ENCODE measurements at regions not wholly inside any gene's neighbourhood (a gene's known extent, or its start where the extent isn't known, plus 50 kb on each side); places are given as distances from the start of the nearest gene placed in this dataset.

DNA sequence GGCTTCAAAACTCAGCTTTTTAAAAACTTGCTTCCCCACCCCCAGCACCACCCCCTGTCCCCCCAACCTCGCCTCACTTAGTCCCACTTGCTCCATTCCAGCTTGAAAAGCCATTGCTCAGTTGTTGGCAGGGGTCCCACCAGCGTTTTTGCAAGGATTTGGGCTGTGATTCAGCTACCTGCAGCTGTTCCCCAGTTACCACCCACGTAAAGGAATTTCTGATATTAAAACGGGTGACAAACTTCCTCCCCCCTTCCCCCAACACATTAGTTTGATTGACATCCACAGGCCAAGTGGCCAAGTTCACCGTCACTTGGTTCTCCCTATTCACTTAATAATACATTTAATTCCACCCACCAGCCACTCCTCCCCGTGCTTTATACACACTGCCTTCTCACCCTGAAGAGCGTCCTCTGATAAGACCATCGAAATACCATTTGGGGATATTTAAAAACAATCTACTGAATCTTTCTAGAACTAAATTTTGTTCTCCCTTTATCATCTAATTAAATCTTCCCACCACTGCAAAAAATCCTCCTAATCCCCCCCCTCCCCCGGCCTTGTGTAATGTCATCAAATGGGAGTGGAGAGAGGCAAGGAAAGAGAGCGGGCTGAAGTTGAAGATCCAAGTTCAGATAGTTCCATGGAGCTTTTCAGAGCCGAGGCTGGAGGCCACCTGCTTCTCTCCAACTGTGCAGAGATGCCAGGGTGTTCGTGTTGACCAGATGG lies 55.1 kb downstream of the SOX9 start:
- no peaks in the 10 kb centered on the region for H3K27me3 Mint-ChIP-seq
- no peak overlapping the region for H3K4me3 Mint-ChIP-seq
- H3K4me1 Mint-ChIP-seq (ENCODE audit: low read depth): no peaks in the 10 kb centered on the region
- H3K36me3 Mint-ChIP-seq (ENCODE audit: low read depth): no peaks in the 10 kb centered on the region
- H3K9me3 Mint-ChIP-seq: no peaks in the 10 kb centered on the region
- no peak overlapping the region for H3K27ac Mint-ChIP-seq

- Mint-ChIP-seq H3K36me3 (ENCODE audit: low read depth) (no peaks in the 10 kb centered on the region), H3K4me3 (no peak overlapping the region), H3K4me1 (ENCODE audit: low read depth) (no peaks in the 10 kb centered on the region), H3K27me3 (no peaks in the 10 kb centered on the region), H3K27ac (no peak overlapping the region), H3K9me3 (peaks cover 5% of the 10 kb centered on the region)
These were observed 55.7 kb downstream of the SOX9 start for GRCh38 chr17:72176516-72176851.

GRCh38 chr17:72176951-72177660 lies 56.3 kb downstream of the SOX9 start:
- no peak overlapping the region for H3K4me3 Mint-ChIP-seq

DNA sequence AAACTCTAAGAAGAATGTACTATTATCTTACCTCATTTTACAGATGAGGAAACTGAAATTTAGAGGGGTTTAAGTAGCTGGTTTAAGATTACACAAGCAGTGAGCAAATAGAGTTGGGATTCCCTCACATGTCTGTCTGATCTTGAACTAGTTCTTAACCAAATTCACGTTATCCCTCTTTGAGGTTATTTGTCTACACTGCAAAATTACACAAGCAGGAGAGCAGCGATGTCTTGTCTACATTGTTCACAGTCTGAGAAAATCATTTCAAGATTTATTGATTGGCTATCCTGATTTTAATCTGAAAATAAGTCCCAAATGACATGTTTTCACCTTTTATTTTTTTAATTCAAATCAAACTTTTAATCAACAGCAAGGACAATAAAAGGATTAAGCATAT lies 56.9 kb downstream of the SOX9 start:
- H3K9me3 Mint-ChIP-seq: peaks cover 5% of the 10 kb centered on the region
- H3K36me3 Mint-ChIP-seq (ENCODE audit: low read depth): no peaks in the 10 kb centered on the region
- no peak overlapping the region for H3K27ac Mint-ChIP-seq
- no peaks in the 10 kb centered on the region for H3K27me3 Mint-ChIP-seq
- no peak overlapping the region for H3K4me3 Mint-ChIP-seq
- H3K4me1 Mint-ChIP-seq (ENCODE audit: low read depth): no peaks in the 10 kb centered on the region

More at GRCh38 chr17:72176951-72177660, 56.3 kb downstream of the SOX9 start:
- Mint-ChIP-seq H3K27me3 (no peaks in the 10 kb centered on the region), H3K27ac (no peak overlapping the region), H3K9me3 (peaks cover 5% of the 10 kb centered on the region), H3K4me1 (ENCODE audit: low read depth) (no peaks in the 10 kb centered on the region), H3K36me3 (ENCODE audit: low read depth) (no peaks in the 10 kb centered on the region)

GRCh38 chr17:72182371-72182873 lies 61.6 kb downstream of the SOX9 start:
- Mint-ChIP-seq H3K27ac (no peak overlapping the region), H3K4me1 (ENCODE audit: low read depth) (no peaks in the 10 kb centered on the region), H3K27me3 (no peaks in the 10 kb centered on the region), H3K4me3 (no peak overlapping the region), H3K9me3 (peaks cover 9% of the 10 kb centered on the region), H3K36me3 (ENCODE audit: low read depth) (no peaks in the 10 kb centered on the region)

DNA sequence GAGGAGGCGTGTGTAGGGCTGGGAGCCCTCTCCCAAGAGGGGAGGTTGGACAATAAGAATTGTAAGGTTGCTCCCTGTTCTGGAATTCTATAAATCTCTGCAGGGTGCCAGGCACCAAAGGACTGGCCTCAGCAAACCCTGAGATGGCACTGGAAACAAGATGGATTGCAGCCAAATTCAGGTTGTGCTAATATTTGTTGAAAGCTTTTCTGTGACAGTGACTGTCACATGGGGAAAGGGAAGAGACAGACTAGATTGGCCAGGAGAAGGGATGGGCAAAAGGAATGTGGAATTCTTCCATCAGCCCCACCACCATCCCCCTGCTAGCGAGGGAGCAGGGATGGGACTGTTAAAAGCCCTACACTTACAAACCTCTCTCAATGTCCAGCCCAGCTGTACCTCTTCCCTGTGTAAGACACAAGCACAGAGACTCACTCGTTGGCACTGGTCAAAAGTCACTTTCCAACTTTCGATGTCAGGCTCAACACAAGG lies 62.4 kb downstream of the SOX9 start:
- H3K27ac Mint-ChIP-seq: no peak overlapping the region
- H3K4me3 Mint-ChIP-seq: no peak overlapping the region
- no peaks in the 10 kb centered on the region for H3K36me3 Mint-ChIP-seq (ENCODE audit: low read depth)
- H3K27me3 Mint-ChIP-seq: no peaks in the 10 kb centered on the region
- H3K9me3 Mint-ChIP-seq: peaks cover 9% of the 10 kb centered on the region
- no peaks in the 10 kb centered on the region for H3K4me1 Mint-ChIP-seq (ENCODE audit: low read depth)

- Mint-ChIP-seq H3K36me3 (ENCODE audit: low read depth) (no peaks in the 10 kb centered on the region), H3K27ac (no peak overlapping the region), H3K4me1 (ENCODE audit: low read depth) (no peaks in the 10 kb centered on the region), H3K27me3 (no peaks in the 10 kb centered on the region), H3K4me3 (no peak overlapping the region), H3K9me3 (peaks cover 9% of the 10 kb centered on the region)
These were observed 64.0 kb downstream of the SOX9 start for GRCh38 chr17:72184805-72185204.

DNA sequence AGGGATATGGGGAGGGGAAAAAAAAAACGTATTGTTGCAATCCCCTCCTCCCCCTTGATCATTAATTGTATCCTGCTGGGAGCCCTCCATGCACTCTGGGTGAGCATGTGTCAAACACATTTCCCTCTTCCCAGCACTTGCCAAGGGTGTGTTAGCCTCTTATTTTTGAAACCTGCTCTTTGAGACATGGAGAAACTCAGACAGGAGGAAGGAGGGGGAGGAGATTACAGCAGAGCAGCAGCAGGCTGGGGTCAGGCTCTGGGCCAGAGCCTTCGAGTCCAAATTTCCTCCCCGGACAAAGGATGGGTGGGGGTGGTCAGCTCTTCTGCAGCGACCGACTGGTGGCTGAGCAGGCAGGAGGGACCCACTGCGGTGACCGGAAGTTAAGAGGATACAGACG lies 64.7 kb downstream of the SOX9 start:
- Mint-ChIP-seq H3K36me3 (ENCODE audit: low read depth) (no peaks in the 10 kb centered on the region), H3K4me3 (no peak overlapping the region), H3K9me3 (peaks cover 9% of the 10 kb centered on the region), H3K27me3 (no peaks in the 10 kb centered on the region), H3K27ac (no peak overlapping the region), H3K4me1 (ENCODE audit: low read depth) (no peaks in the 10 kb centered on the region)

DNA sequence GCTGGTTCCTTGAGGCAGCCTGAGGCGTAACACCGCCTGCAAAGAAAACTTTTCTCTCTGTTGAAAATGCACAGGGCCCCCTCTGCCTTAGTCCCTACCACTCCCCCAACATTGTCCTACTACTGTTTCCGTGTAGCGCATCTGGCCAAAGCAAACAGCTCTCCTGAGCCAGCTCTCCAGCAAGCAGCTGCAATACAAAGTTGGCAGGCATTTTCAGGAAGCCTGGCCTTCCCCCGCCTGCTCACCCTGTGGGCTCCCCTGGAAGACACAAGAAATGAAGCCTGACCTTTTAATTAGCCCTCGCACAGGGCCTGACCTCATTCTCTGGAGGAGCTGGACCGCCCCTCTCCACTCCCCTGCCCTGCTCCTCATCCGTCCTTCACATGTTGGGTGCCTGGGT lies 66.7 kb downstream of the SOX9 start:
- no peak overlapping the region for H3K4me3 Mint-ChIP-seq
- no peaks in the 10 kb centered on the region for H3K36me3 Mint-ChIP-seq (ENCODE audit: low read depth)
- H3K4me1 Mint-ChIP-seq (ENCODE audit: low read depth): no peaks in the 10 kb centered on the region
- no peaks in the 10 kb centered on the region for H3K27me3 Mint-ChIP-seq
- no peak overlapping the region for H3K27ac Mint-ChIP-seq
- peaks cover 4% of the 10 kb centered on the region for H3K9me3 Mint-ChIP-seq

- Mint-ChIP-seq H3K27me3 (no peaks in the 10 kb centered on the region), H3K4me1 (ENCODE audit: low read depth) (no peaks in the 10 kb centered on the region), H3K4me3 (no peak overlapping the region), H3K36me3 (ENCODE audit: low read depth) (no peaks in the 10 kb centered on the region), H3K9me3 (no peaks in the 10 kb centered on the region), H3K27ac (no peak overlapping the region)
These were observed 68.0 kb downstream of the SOX9 start for GRCh38 chr17:72188801-72189200.

- H3K9me3 Mint-ChIP-seq: no peaks in the 10 kb centered on the region
- H3K4me1 Mint-ChIP-seq (ENCODE audit: low read depth): no peaks in the 10 kb centered on the region
- H3K4me3 Mint-ChIP-seq: no peak overlapping the region
- H3K27ac Mint-ChIP-seq: no peak overlapping the region
- no peaks in the 10 kb centered on the region for H3K36me3 Mint-ChIP-seq (ENCODE audit: low read depth)
- H3K27me3 Mint-ChIP-seq: no peaks in the 10 kb centered on the region
These were observed 69.2 kb downstream of the SOX9 start for GRCh38 chr17:72189768-72190593.

DNA sequence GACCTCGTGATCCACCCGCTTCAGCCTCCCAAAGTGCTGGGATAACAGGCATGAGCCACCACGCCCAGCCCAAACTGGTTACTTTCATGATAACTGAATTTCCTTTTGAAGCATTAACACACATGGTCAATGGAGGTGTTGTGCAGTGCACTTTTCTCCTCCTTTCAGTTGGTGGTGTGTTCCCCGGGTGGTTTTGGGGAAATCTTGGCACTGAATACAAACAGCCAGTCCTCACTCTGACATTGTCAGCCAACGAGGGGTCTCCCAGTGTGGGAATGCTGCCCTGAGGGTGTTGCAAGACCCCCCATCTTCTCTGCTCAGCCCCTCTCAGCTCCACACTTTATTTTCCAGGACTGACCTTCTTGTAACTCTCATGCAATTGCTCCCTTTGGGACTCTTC lies 70.5 kb downstream of the SOX9 start:
- no peak overlapping the region for H3K4me3 Mint-ChIP-seq
- no peak overlapping the region for H3K27ac Mint-ChIP-seq
- no peaks in the 10 kb centered on the region for H3K27me3 Mint-ChIP-seq
- peaks cover 4% of the 10 kb centered on the region for H3K9me3 Mint-ChIP-seq
- H3K36me3 Mint-ChIP-seq (ENCODE audit: low read depth): no peaks in the 10 kb centered on the region
- no peaks in the 10 kb centered on the region for H3K4me1 Mint-ChIP-seq (ENCODE audit: low read depth)

- H3K4me1 Mint-ChIP-seq (ENCODE audit: low read depth): no peaks in the 10 kb centered on the region
- no peak overlapping the region for H3K27ac Mint-ChIP-seq
- no peaks in the 10 kb centered on the region for H3K27me3 Mint-ChIP-seq
- no peaks in the 10 kb centered on the region for H3K36me3 Mint-ChIP-seq (ENCODE audit: low read depth)
- H3K9me3 Mint-ChIP-seq: peaks cover 9% of the 10 kb centered on the region
- H3K4me3 Mint-ChIP-seq: no peak overlapping the region
These were observed 71.3 kb downstream of the SOX9 start for GRCh38 chr17:72191921-72192799.

GRCh38 chr17:72192800-72193192 lies 72.0 kb downstream of the SOX9 start:
- Mint-ChIP-seq H3K4me3 (no peak overlapping the region), H3K27ac (no peak overlapping the region), H3K4me1 (ENCODE audit: low read depth) (no peaks in the 10 kb centered on the region), H3K36me3 (ENCODE audit: low read depth) (no peaks in the 10 kb centered on the region), H3K9me3 (peaks cover 11% of the 10 kb centered on the region), H3K27me3 (no peaks in the 10 kb centered on the region)
